ENCODE measurements at regions not wholly inside any gene's neighbourhood (a gene's known extent, or its start where the extent isn't known, plus 50 kb on each side); places are given as distances from the start of the nearest gene placed in this dataset.

DNA sequence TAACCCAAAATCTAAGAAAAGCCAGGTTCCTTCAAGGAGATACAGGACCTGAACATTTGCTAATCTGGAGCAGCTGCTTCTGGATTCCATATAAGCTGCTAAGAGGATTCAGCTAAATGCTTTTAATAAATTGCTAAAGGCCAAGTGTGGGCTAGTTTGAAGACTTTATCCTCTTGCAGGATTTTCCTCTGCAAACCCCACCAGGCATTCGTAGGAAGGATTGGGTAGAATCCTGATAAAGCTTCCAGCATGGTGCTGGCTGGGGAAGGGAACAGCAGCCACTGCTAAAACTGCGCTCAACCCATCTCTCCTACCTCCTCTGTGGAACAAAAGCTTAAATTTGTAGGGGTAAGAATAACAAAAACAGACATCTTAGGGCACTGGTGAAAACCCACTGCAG is 61.3 kb upstream of the TAB3 start:
- no peak for DNase-seq (ENCODE audit: low read depth)

DNA sequence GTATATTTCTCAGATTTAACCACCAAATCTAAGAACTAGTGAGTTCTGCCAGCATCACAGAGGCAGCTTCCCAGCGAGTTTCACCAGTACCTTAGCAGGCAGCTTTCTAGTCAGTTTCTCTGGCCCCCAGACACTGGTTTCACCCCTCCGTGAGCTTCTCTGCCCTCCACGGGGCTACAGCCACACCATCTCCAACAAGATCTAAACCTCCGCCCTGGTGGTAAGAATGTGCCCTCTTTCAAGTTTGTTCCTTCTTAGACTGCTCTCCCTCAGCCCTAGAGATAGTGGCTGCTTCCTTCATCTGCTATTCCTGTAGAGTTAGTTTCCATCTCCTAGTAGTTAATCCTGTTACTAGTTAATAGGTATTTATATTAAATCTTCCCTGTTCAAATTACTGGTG is 60.5 kb upstream of the TAB3 start:
- no peak for DNase-seq (ENCODE audit: low read depth)

DNA sequence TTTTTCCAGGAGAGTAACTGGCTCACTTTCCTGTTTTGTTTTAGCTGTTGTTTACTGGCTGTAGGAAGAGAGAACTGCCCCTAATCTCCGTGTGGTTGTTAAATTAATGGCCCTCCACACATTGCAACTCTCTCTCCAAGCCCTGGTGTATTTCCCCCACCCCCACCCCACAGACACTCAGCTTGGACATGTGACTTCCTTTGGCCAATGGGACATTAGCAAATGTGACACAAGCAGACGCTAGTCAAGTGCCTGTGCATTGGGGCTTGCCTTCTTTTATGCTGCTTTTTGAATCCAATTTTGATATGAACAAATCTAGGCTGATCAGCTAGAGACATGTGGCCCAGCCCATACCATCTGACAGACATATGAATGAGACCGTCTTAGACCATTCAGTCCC is 59.6 kb upstream of the TAB3 start:
- no peak for DNase-seq (ENCODE audit: low read depth)

DNA sequence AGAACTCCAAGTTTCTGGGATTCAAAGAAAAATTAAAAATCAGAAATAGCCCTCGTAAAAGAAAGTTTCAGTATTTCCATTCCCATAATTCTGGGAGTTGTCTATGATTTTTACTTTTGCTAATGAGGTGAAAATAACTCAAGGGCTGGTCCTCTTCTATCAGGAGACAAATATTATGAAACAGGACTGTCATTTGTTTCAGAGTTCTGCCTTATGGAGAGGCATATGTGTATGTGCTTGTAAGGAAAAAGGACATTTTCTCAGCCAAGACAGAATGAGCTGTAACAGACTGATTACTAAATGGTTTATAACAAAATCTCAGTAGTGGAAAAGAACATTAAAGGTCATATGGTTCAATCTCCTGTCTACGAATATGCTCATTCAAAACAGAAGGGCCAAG is 59.0 kb upstream of the TAB3 start:
- DNase-seq (ENCODE audit: low read depth): no peak

DNA sequence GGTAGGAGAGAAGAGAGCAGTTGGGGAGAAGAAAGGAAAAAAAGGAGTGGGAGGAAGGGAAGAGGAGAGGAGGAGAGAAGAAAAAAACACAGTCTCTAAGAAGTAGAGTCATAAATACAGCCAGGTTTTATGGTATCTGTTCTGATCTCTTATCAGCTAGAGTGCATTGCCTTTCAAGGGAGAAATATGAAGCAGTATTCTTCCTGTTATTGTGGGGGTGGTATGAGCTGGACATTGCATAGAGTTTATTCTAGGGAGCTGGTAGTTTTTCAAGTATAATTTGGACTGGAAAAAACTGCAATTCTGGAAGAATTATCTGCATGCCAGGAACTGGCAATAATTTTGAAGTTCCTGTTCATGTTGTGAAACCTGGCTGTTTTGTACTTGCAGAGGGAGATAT is 54.9 kb upstream of the TAB3 start:
- DNase-seq (ENCODE audit: low read depth): no peak

DNA sequence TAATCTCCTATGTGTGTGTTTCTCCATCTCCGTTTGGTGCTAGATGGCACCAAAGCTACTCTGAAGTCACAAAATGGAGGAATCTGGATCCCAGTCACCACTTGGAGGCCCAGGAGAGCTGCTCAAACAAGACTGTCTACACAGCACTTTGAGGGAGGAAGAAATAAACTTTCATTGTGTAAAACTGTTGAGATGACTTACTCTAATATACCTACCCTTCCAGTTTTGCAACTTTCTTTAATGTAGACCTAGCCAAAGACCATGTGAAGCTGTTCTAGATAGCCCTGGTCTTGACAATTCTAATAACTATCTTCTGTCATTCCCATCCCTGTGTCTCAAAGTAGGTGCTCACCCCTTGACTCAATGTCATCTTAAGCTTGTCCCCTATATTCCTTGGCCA is 52.8 kb upstream of the TAB3 start:
- no peak for DNase-seq (ENCODE audit: low read depth)

DNA sequence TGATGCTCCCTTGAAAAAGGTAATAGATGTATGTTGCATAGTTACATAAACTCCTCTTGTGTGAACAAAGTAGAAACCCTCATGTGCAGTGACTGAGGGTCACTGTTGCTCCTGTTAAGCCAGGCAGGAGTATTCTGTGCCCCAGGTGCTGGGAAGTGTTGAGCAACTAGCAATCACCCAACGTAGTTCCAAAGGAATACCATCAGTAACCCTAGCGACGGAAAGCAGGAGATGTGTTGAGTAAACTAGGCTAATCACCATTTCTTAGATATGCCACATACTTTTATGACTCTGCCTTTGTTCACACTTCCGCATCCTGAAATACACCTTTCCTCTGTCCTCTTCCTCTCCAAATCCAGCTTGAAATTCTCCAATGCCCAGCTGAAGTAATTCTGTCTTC is 50.9 kb upstream of the TAB3 start:
- DNase-seq (ENCODE audit: low read depth): no peak
